DOHH2 (cell line): ENCODE measurements at regions not wholly inside any gene's neighbourhood (a gene's known extent, or its start where the extent isn't known, plus 50 kb on each side); places are given as distances from the start of the nearest gene placed in this dataset.

ENCODE experiments used
- H3F3A ChIP-seq: fragments of 200-600 bp; sonication (generic), shearing (Covaris generic); 2 replicates; pipeline ENCODE4 v1.6.0; 2016; ENCODE audit warnings: antibody characterized with exemption, mild to moderate bottlenecking; ENCODE audit not compliant: control insufficient read depth, insufficient read depth
- H3K27ac ChIP-seq: fragments of 200-600 bp; sonication (generic); 2 replicates; pipeline ENCODE4 v1.5.1; 2014; ENCODE audit warnings: low read depth, mild to moderate bottlenecking, low read length, moderate library complexity
- H3K27me3 ChIP-seq: fragments of 200-600 bp; sonication (generic); 2 replicates; pipeline ENCODE4 v1.6.1; 2014; ENCODE audit warnings: mild to moderate bottlenecking, low read length, mixed read lengths; ENCODE audit not compliant: control insufficient read depth
- H3K36me3 ChIP-seq: fragments of 200-600 bp; sonication (generic); 2 replicates; pipeline ENCODE4 v1.6.1; 2014; ENCODE audit warnings: mild to moderate bottlenecking, low read length, moderate library complexity, mixed read lengths; ENCODE audit not compliant: control insufficient read depth
- H3K4me1 ChIP-seq: fragments of 200-600 bp; sonication (generic); 2 replicates; pipeline ENCODE4 v1.6.1; 2014; ENCODE audit warnings: mild to moderate bottlenecking, low read length, mixed read lengths; ENCODE audit not compliant: control insufficient read depth
- H3K4me2 ChIP-seq: fragments of 200-600 bp; sonication (generic); 2 replicates; pipeline ENCODE4 v1.6.0; 2014; ENCODE audit warnings: mild to moderate bottlenecking, low read length, moderate library complexity
- H3K4me3 ChIP-seq: fragments of 200-600 bp; sonication (generic); 2 replicates; pipeline ENCODE4 v1.5.1; 2014; ENCODE audit warnings: mild to moderate bottlenecking, low read length, mixed read lengths
- H3K79me2 ChIP-seq: fragments of 200-600 bp; sonication (generic); 2 replicates; pipeline ENCODE4 v1.6.1; 2014; ENCODE audit warnings: mild to moderate bottlenecking, low read length, mixed read lengths; ENCODE audit not compliant: control insufficient read depth
- H3K9me2 ChIP-seq: fragments of 200-600 bp; sonication (generic); replicated peaks from 2 replicates; pipeline ENCODE4 v1.6.1; 2014; ENCODE audit warnings: mild to moderate bottlenecking, low read length, mixed read lengths; ENCODE audit not compliant: control insufficient read depth
- H3K9me3 ChIP-seq: fragments of 200-600 bp; sonication (generic); 2 replicates; pipeline ENCODE4 v1.6.1; 2014; ENCODE audit warnings: antibody characterized with exemption, low read length, mixed read lengths; ENCODE audit not compliant: control insufficient read depth, insufficient read depth
- H4K20me1 ChIP-seq: fragments of 200-600 bp; sonication (generic); 2 replicates; pipeline ENCODE4 v1.6.0; 2014; ENCODE audit warnings: low read depth, mild to moderate bottlenecking, antibody characterized with exemption, low read length, moderate library complexity; ENCODE audit not compliant: control insufficient read depth, insufficient read depth
- CTCF ChIP-seq: fragments of 200-600 bp; sonication (generic); IDR thresholded peaks from one replicate; pipeline ENCODE4 v1.5.1; 2014; ENCODE audit warnings: antibody characterized with exemption, mild to moderate bottlenecking, low read depth, low read length; ENCODE audit not compliant: poor library complexity, severe bottlenecking
- EZH2phosphoT487 ChIP-seq: fragments of 200-600 bp; sonication (generic); IDR thresholded peaks from 2 replicates; pipeline ENCODE4 v1.6.1; 2017; ENCODE audit warnings: borderline replicate concordance, mild to moderate bottlenecking, antibody characterized with exemption, low read length, moderate library complexity, mixed read lengths

DNA sequence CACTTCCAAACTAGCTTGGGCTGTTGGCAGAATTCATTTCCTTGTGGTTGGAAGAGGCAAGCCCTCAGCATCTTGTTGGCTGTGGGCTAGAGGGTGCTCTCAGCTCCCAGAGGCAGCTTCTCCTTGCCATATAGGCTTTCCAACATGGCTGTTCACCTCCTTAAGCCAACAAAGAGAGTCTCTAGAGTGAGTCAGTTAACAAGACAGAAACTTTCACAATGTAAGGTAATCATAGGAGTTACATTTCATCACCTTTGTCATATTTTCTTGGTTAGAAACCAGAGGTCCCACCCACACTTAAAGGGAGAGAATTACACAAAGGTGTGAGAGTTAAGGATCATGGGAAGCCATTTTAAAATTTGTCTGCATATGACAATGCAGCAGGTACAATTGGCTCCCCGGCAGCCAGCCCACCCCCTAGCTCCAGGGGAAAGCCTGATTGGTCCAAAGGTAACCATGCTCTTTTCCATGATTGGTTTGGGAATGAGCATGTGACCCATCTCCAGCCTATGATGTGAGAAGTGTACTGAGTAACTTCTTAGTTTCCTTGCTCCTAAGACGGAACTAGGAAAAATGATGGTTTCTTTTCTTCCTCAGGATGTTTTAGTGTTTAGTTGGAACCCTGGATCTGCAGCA lies 109.8 kb upstream of the MSX2 start:
- Histone ChIP-seq H3K36me3 (no peaks in the 10 kb centered on the region), H3K4me1 (no peaks in the 10 kb centered on the region), H4K20me1 (no peaks in the 10 kb centered on the region), H3K9me2 (no peaks in the 10 kb centered on the region), H3K4me2 (no peak overlapping the region), H3K4me3 (no peak overlapping the region), H3K79me2 (no peaks in the 10 kb centered on the region), H3F3A (no peaks in the 10 kb centered on the region), H3K27ac (no peak overlapping the region), H3K9me3 (no peaks in the 10 kb centered on the region), H3K27me3 (no peaks in the 10 kb centered on the region)
- TF ChIP-seq CTCF (no peak), EZH2phosphoT487 (no peak)

- Histone ChIP-seq H3K4me3 (no peak overlapping the region), H3F3A (no peaks in the 10 kb centered on the region), H3K4me1 (no peaks in the 10 kb centered on the region), H3K36me3 (no peaks in the 10 kb centered on the region), H3K27ac (no peak overlapping the region), H3K79me2 (no peaks in the 10 kb centered on the region), H3K9me3 (no peaks in the 10 kb centered on the region), H3K27me3 (no peaks in the 10 kb centered on the region), H3K4me2 (no peak overlapping the region), H4K20me1 (no peaks in the 10 kb centered on the region), H3K9me2 (no peaks in the 10 kb centered on the region)
- TF ChIP-seq CTCF: no peak
- no peak for TF ChIP-seq EZH2phosphoT487
Measured at GRCh38 chr5:174616036-174616435, 108.3 kb upstream of the MSX2 start.

- H3K4me1 ChIP-seq: no peaks in the 10 kb centered on the region
- H3K27ac ChIP-seq: no peak overlapping the region
- TF ChIP-seq EZH2phosphoT487 (no peak), CTCF (no peak)
- H3K79me2 ChIP-seq: no peaks in the 10 kb centered on the region
- H4K20me1 ChIP-seq: no peaks in the 10 kb centered on the region
- no peaks in the 10 kb centered on the region for H3K9me3 ChIP-seq
- no peaks in the 10 kb centered on the region for H3F3A ChIP-seq
- H3K27me3 ChIP-seq: no peaks in the 10 kb centered on the region
- no peak overlapping the region for H3K4me3 ChIP-seq
- no peaks in the 10 kb centered on the region for H3K9me2 ChIP-seq
- H3K36me3 ChIP-seq: no peaks in the 10 kb centered on the region
- H3K4me2 ChIP-seq: no peak overlapping the region
Measured at GRCh38 chr5:174617285-174617684, 107.1 kb upstream of the MSX2 start.
